IPS DF 6.9 (cell line): ENCODE measurements at regions not wholly inside any gene's neighbourhood (a gene's known extent, or its start where the extent isn't known, plus 50 kb on each side); places are given as distances from the start of the nearest gene placed in this dataset.

Experiments used
- DNase-seq: peaks from one replicate; pipeline ENCODE4 v3.0.0-alpha.2; 2013; ENCODE audit warnings: low read depth, low spot score
- H3K27ac ChIP-seq: one replicate; pipeline ENCODE4 v1.5.1; 2013; ENCODE audit warnings: low read length, control low read depth
- H3K27me3 ChIP-seq: 2 replicates; pipeline ENCODE4 v1.6.1; 2013; ENCODE audit warnings: mild to moderate bottlenecking, low read length; ENCODE audit not compliant: control insufficient read depth, insufficient read depth
- H3K36me3 ChIP-seq: 2 replicates; pipeline ENCODE4 v1.6.1; 2013; ENCODE audit warnings: low read length; ENCODE audit not compliant: control insufficient read depth, insufficient read depth
- H3K4me1 ChIP-seq: 2 replicates; pipeline ENCODE4 v1.6.1; 2013; ENCODE audit warnings: low read length; ENCODE audit not compliant: control insufficient read depth, insufficient read depth
- H3K4me3 ChIP-seq: 2 replicates; pipeline ENCODE4 v1.5.1; 2013; ENCODE audit warnings: mild to moderate bottlenecking, low read length
- H3K9me3 ChIP-seq: 2 replicates; pipeline ENCODE4 v1.6.1; 2013; ENCODE audit warnings: low read length, inconsistent platforms; ENCODE audit not compliant: control insufficient read depth, insufficient read depth
- WGBS: extraction: QIAGEN DNeasy Blood & Tissue Kit; methylation state at CpG from one replicate; pipeline ENCODE4 v1.1.7; 2013; ENCODE audit warnings: mixed read lengths, missing lambda C conversion rate; ENCODE audit not compliant: insufficient read length, insufficient coverage; 5-methylcytosine and 5-hydroxymethylcytosine counted together

DNA sequence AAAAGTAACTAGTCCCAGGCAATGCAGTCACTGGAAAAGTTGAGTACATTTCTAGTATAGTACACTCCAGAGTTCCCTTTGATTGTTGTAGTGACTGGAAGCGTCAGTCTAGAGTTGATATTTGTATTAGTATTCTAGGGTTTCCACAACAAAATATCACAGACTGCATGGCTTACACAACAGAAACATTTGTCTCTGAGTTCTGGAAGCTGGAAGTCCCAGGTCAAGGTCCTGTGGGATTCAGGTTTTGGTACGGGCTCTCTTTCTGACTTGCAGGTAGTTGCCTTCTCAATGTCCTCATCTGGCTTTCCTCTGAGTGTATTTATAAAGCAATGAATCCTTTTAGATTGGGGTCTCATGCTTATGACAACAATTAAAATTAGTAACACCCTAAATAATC is 1119.1 kb upstream of the PHF14 start:
- H3K36me3 ChIP-seq, result no peaks in the 10 kb centered on the region
- DNase-seq, result no peak
- H3K9me3 ChIP-seq, result no peaks in the 10 kb centered on the region
- H3K27me3 ChIP-seq, result no peaks in the 10 kb centered on the region
- H3K4me3 ChIP-seq, result no peak overlapping the region
- no CpG with 5 or more reads among the region's 2 CpGs for WGBS
- no peak overlapping the region for H3K27ac ChIP-seq
- no peaks in the 10 kb centered on the region for H3K4me1 ChIP-seq

DNA sequence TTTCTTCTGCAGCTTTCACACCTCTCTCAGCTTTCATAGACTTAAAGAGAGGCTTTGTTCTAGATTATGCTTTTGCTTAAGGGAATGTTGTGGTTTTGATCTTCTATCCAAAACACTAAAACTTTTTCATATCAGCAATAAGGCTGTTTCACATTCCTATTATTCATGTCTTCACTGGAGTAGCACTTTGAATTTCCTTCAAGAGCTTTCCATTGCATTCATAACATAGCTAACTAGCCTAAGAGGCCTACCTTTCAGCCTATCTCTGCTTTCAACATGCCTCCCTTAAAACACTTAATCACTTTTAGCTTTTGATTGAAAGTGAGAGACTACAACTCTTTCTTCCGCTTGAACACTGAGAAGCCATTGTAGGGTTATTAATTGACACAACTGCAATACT is 1117.0 kb upstream of the PHF14 start:
- H3K36me3 ChIP-seq, result no peaks in the 10 kb centered on the region
- no CpG with 5 or more reads among the region's 1 CpG for WGBS
- no peak overlapping the region for H3K4me3 ChIP-seq
- H3K27ac ChIP-seq, result no peak overlapping the region
- H3K4me1 ChIP-seq, result no peaks in the 10 kb centered on the region
- no peak for DNase-seq
- no peaks in the 10 kb centered on the region for H3K9me3 ChIP-seq
- H3K27me3 ChIP-seq, result no peaks in the 10 kb centered on the region

DNA sequence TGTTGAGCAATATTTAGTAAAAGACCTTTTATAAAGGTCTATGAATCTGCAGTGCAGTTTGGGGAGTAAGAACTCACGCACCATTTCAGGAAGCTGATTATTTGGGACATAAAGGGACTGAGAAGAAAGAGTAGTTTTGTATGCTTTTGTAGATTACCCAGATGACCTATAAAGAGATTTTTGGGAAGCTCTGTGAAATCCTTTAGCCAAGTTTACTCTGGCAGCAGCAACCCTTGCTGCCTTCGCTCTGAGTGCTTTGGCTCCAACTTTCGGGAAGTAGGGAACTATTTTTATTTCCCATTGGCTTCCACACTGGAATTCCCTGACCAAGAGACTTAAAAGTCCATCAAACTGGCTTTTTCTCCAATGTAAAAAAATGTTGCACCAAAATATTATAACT is 1110.1 kb upstream of the PHF14 start:
- H3K9me3 ChIP-seq, result no peaks in the 10 kb centered on the region
- no peak overlapping the region for H3K27ac ChIP-seq
- no peaks in the 10 kb centered on the region for H3K36me3 ChIP-seq
- no peaks in the 10 kb centered on the region for H3K4me1 ChIP-seq
- H3K4me3 ChIP-seq, result no peak overlapping the region
- WGBS, result no CpG with 5 or more reads among the region's 3 CpGs
- no peak for DNase-seq
- no peaks in the 10 kb centered on the region for H3K27me3 ChIP-seq

DNA sequence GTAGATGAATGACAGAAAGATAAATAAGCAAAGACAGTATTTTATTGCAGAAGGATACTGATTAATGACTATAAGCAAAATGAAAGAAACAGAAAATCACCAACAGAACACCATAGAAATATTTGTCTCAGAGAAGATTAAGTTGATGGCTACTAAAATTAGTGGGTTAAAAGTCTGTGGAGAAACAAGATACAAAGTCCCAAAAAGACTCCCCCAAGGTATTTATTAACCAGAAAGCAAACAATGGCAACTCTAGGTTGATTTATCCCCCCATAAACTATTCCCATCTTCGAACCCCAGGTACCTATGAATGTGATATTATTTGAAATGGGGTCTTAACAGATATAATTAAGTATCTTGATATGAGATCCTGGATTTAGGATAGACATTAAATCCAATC is 1104.5 kb upstream of the PHF14 start:
- H3K9me3 ChIP-seq, result no peaks in the 10 kb centered on the region
- no peaks in the 10 kb centered on the region for H3K4me1 ChIP-seq
- H3K36me3 ChIP-seq, result no peaks in the 10 kb centered on the region
- H3K27me3 ChIP-seq, result no peaks in the 10 kb centered on the region
- no peak for DNase-seq
- no CpG with 5 or more reads among the region's 1 CpG for WGBS
- no peak overlapping the region for H3K4me3 ChIP-seq
- H3K27ac ChIP-seq, result no peak overlapping the region

DNA sequence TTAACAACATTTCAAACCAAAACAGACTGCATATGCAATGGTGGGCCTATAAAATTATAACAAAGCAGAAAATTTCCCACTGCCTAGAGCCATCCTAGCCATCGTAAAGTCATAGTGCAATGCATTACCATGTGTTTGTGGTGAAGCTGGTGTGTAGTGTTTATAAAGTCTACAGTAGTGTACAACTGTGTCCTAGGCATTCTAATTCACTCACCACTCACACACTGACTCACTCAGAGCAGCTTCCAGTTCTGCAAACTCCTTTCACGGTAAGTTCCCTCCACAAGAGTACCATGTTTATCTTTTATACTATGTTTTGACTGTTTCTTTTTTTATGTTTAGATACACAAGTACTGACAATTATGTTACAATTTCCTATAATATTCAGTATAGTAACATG is 1104.1 kb upstream of the PHF14 start:
- H3K36me3 ChIP-seq, result no peaks in the 10 kb centered on the region
- DNase-seq, result no peak
- no peaks in the 10 kb centered on the region for H3K4me1 ChIP-seq
- no CpG with 5 or more reads among the region's 2 CpGs for WGBS
- no peaks in the 10 kb centered on the region for H3K27me3 ChIP-seq
- H3K9me3 ChIP-seq, result no peaks in the 10 kb centered on the region
- no peak overlapping the region for H3K27ac ChIP-seq
- H3K4me3 ChIP-seq, result no peak overlapping the region

DNA sequence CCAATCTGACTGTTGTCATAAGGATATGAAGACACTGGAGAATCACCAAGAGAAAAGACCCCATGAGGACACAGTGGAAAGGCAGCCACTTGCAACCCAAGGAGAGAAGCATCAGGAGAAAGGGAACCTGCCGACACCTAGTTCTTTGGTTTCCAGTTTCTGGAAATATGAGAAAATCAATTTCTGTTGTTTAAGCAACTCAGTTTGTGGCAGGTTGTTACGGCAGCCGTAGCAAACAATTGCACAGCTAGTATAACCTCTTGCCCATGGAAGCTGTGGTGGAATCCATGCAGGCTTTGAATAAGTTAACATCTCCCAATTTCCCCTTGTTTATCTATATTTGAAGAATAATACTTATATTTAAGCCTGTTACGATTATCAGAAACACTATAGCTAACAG is 1103.0 kb upstream of the PHF14 start:
- Histone ChIP-seq H3K9me3 (no peaks in the 10 kb centered on the region), H3K36me3 (no peaks in the 10 kb centered on the region), H3K4me1 (no peaks in the 10 kb centered on the region), H3K27me3 (no peaks in the 10 kb centered on the region), H3K27ac (no peak overlapping the region), H3K4me3 (no peak overlapping the region)
- no CpG with 5 or more reads among the region's 4 CpGs for WGBS
- DNase-seq, result no peak

DNA sequence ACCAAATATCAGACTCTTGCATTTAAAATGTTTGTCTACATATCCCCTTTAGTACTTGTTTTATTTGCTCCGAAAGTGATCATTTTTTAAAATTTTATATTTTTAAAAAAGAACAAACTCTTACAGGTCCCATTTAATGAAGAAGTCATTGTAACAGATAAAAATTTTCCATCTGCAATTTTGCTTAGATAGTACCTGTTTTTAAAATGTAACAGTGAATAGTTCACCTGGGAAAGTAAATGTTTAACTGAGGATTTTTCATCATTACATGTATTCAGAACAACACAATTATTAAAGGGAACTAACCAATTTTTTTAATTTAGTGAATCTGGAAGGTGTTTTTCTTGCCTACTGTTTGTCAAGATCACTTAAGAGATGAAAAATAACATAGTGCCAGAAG is 1099.5 kb upstream of the PHF14 start:
- no peak overlapping the region for H3K27ac ChIP-seq
- DNase-seq, result no peak
- no CpG with 5 or more reads among the region's 1 CpG for WGBS

DNA sequence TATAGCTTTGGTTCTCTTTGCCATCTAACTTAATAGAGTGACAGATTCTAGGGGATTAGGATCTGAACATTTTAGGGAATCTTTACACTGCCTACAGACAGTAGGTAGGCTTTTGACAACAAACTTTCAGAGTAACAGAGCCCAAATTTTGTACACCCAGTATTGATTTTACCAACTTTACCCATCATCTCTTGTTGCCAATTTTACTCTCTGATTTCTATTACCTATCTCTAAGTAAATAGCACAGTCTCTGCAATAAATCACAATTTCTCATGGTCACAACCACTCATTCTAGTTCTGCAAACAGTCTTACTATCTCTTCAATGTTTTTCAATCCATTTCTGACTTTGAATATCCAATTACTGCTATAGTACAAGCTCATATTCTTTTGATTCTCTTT is 1097.6 kb upstream of the PHF14 start:
- Histone ChIP-seq H3K9me3 (no peaks in the 10 kb centered on the region), H3K27me3 (no peaks in the 10 kb centered on the region), H3K27ac (no peak overlapping the region), H3K4me1 (no peaks in the 10 kb centered on the region), H3K4me3 (no peak overlapping the region), H3K36me3 (no peaks in the 10 kb centered on the region)
- DNase-seq, result no peak

More for the DNA sequence above, 1099.5 kb upstream of the PHF14 start:
- H3K4me3 ChIP-seq, result no peak overlapping the region
- H3K27me3 ChIP-seq, result no peaks in the 10 kb centered on the region
- H3K9me3 ChIP-seq, result no peaks in the 10 kb centered on the region
- H3K36me3 ChIP-seq, result no peaks in the 10 kb centered on the region
- no peaks in the 10 kb centered on the region for H3K4me1 ChIP-seq

DNA sequence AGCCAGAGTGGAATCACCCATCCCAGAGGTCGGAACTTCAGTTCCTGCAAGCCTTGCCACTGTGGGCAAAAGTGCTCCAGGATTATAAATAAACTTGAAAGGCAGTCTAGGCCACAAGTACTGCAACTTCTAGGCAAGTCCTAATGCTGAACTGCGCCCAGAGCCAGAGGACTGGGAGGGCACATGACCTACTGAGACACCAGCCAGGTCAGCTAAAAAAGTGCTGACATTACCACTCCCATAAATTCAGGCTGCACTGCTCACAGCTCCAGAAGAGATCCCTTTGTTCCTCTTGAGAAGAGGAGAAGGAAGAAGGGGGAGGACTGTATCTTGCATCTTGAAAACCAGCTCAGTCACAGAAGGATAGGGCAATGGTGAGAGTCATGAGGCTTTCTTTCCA is 1084.1 kb upstream of the PHF14 start:
- Histone ChIP-seq H3K27me3 (no peaks in the 10 kb centered on the region), H3K27ac (no peak overlapping the region), H3K36me3 (no peaks in the 10 kb centered on the region), H3K4me1 (no peaks in the 10 kb centered on the region), H3K9me3 (no peaks in the 10 kb centered on the region), H3K4me3 (no peak overlapping the region)
- WGBS, result no CpG with 5 or more reads among the region's 2 CpGs
- DNase-seq, result no peak

DNA sequence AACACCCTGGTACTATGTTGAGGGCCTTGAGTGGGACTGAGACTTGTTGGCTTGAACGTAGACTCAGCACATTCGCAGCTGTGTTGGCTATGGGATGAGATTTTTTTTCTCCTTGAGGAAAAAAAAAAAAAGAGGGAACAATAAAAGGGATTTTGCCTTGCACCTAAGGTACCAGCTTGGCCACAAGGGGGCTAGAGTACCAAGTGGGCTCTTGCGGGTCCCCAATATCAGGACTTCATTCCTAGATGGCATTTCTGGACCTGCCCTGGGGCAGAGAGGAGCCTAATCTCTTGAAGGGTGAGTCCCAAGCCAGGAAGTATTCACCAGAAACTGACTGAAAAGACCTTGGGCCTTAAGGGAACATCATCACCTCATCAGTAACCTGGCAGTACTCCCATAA is 1083.6 kb upstream of the PHF14 start:
- H3K4me1 ChIP-seq, result no peaks in the 10 kb centered on the region
- H3K27ac ChIP-seq, result no peak overlapping the region
- WGBS, result no CpG with 5 or more reads among the region's 3 CpGs
- no peaks in the 10 kb centered on the region for H3K9me3 ChIP-seq
- no peak overlapping the region for H3K4me3 ChIP-seq
- H3K27me3 ChIP-seq, result no peaks in the 10 kb centered on the region
- H3K36me3 ChIP-seq, result no peaks in the 10 kb centered on the region
- DNase-seq, result peak; percentile 7

DNA sequence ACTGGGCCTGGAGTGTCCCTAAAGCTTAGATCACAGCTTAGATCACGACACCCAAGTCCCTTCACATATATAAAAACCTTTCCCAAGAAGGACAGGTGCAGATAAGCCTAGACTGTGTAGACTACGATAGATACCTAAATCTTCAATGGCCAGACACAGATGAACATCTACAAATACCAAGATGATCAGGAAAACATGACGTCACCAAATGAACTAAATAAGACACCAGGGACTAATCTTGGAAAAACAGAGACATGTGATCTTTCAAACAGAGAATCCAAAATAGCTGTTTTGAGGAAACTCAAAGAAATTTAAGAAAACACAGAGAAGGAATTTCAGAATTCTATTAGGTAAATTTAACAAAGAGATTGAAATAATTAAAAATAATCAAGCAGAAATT is 1082.6 kb upstream of the PHF14 start:
- no peaks in the 10 kb centered on the region for H3K4me1 ChIP-seq
- no peaks in the 10 kb centered on the region for H3K9me3 ChIP-seq
- H3K27me3 ChIP-seq, result no peaks in the 10 kb centered on the region
- no CpG with 5 or more reads among the region's 3 CpGs for WGBS
- no peak overlapping the region for H3K4me3 ChIP-seq
- no peak for DNase-seq
- H3K27ac ChIP-seq, result no peak overlapping the region
- H3K36me3 ChIP-seq, result no peaks in the 10 kb centered on the region
